HG03378 (cell line): ENCODE measurements at regions not wholly inside any gene's neighbourhood (a gene's known extent, or its start where the extent isn't known, plus 50 kb on each side); places are given as distances from the start of the nearest gene placed in this dataset.

ENCODE experiments used
- ATAC-seq: cut with Tn5 transposase; IDR thresholded peaks from one replicate; pipeline ENCODE4 v1.9.1; 2021; ENCODE audit warnings: mild to moderate bottlenecking, moderate library complexity; ENCODE audit not compliant: unreplicated experiment

DNA sequence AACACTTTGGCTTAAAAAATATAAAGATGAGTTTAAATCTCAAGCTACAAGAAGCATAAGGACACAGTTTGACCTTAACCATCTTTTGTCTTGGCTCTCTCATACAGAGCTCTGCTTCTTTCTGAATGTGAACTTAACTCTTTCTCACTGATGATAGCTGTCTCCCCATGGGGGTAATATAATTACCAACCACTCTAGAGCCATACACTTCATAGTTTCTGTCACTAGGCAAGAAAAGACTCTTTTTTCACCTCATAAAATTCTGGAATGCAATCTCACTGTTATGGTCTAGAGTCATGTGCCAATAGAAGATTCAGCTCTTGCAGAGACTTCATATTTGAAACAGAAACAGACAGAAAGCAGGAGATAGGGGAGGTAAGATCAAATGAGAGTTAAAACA is 481.7 kb upstream of the AGA start:
- no peak for ATAC-seq

DNA sequence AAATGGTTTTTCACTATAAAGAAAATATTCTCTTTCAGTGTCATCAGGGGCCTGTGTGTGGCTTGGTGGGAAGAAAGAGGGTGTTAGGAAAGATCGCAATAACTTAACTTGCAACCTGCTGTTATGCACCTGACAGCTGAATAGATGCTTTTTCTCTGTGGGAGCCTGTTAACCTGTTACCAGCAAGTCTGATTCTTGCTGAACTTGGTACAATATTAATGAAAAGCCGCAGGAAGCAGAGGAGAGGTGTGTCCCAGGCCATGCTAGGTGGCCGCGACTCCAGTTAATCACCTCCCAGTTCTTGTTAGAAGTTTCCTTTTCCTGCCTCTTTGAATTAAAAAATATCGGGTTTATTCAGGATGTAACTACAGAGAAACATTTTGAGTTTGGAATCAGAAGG is 494.8 kb upstream of the AGA start:
- ATAC-seq, result no peak

DNA sequence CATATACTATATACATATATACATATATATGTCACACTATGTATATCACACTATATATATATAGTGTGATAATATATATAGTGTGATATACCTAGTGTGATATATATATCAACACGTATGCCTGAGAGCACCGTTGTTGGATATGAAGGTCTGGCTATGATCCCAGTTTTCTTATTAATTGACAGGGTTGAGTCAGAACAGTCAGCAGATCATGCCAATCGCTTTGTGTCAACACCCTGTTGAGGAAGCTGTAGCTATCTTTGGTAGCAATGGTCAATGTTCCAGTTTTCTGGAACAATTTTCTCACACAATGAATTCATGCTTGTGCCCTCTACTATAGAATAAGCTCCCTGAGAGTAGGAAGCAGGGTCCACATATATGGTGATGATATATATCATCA is 496.0 kb upstream of the AGA start:
- no peak for ATAC-seq

DNA sequence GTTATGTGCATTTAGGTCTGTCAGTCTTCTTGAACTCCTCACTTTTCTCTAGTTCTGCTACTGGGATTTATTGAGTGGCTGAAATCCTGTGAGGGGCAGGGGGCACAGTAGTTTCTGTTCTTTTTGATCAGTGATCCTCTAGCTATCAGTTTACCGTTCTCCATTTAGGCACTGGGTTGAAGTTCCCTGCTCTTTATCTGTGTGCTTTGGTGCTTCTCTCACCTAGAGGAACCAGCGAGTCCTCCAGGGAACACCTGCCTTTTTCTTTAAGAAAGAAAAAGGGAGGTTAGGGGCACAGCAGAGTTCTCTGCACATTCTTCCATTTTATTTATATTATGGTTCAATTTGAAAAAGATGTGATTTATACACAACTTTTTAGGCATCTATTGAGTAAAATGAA is 503.0 kb upstream of the AGA start:
- no peak for ATAC-seq

DNA sequence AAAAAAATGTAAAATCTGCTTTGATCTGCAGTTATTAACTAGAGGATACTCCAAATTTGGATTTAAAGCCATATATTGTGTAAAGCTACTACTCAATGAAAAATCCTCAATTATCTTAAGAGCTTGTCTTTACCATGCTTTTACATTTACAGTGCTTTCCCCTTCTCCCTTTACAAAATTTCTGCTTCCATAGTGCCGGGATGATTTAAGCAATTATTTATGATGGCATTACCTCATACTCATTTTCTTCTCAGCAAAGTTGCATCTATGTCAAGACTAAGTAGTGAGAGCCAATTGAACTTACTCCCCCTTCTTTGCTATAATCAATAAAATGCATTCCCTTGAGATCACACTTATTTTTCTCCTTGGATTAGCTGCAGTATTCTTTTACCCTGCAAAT is 505.4 kb upstream of the AGA start:
- no peak for ATAC-seq

DNA sequence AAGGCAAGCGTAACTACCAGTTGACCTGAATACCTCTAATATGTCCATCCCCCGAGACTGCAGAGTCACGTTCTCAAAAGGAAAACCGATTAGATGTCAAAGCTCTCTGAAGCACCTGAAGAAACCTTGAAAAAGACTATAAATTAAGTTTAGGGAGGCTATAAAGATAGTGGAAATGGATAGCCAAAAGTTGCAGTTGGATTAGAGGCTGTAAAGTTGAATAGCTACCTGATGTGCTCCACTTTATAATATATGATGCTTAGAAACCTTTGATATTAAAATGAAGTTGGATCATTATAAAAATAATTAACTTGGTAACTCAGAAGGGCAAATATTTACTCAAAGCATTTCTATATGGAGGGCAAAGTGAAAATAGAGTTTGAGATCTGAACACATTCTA is 506.6 kb upstream of the AGA start:
- no peak for ATAC-seq

DNA sequence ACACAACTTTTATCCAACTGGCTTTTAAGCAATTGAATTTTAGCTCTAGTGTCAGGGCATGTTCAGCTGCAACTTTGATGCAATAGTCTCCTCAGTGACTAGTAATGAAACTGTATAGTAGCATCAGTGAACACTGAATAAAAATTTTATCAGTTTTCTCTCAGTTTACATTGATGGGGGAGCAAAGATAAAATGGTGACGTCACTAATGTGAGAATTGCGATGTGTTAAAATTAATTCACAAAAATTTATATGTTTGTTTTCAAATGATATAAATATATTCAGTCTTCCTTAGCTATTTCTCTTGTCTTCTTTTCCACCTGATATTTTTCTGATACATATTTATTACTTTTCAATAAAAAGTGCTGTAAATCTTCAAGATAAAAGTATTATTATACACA is 508.8 kb upstream of the AGA start:
- ATAC-seq, result no peak

DNA sequence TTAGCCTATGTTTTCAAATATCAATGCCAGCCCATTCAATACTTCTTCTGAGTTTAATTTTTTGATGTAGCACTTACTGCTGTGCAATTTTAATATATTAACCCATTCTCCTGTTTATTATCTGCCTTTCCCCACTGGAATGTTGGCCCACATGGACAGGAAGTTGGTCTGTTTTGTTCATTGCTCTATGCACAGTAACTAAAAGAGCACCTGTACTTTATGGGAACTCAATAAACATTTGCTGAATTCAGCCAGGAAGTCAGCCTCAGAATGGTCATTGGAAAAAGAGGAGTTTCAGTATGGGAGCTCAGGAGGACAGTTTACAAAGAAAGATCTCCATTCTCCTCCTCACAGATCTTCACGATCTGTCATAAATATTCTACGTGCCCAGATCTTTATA is 510.5 kb upstream of the AGA start:
- ATAC-seq, result no peak

DNA sequence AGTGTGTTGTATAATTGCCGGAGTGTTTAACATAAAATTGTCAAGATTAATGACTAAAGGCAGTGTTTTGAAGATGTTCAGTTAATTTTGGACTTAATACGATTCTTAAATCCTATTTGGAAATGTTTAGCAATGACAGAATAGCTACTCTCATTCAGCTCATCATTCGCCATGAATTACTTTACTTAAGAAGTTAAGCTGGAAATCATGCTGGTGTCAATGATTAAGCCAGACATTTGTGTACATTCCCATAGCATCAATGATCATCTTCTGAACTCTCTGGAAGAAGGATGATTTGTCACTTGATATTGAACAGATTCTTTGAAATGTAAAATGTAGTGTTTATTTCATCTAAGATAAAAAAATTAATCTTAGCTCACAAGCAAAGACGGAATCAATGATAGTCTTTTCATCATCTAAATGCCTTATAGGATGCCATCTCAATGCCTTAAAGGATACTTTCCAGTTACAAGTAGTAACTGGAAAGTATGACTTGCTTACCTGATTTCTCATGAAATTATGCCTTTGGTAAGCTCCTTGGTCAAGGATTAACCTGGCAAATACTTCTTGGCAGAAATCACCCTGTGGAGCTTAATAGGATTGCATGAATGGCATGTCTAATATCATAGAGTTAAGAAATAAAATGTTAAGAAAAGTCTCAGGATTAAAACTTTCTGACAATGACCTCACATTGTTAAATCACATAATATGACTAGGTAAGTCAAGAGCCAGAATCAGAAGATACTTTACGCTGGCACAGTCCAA is 515.5 kb upstream of the AGA start:
- ATAC-seq, result no peak

DNA sequence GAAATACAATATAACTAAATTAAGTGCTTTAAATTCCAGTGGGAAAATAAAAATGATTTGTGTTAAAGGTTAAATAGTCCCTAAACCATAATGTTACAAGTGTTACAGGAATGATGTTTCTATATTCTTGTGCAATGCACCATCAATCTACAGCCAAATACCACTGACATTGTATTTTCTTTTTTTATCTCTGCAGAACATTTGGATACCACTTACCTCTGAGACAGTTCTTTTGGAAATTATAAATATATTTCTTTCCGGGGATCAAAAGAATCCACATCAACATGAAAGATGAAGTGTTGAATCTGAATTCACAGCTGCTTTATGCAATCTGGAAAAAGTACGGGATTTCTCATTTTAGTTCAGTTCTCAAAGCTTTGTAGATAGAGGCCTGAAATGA is 518.3 kb upstream of the AGA start:
- ATAC-seq, result no peak

DNA sequence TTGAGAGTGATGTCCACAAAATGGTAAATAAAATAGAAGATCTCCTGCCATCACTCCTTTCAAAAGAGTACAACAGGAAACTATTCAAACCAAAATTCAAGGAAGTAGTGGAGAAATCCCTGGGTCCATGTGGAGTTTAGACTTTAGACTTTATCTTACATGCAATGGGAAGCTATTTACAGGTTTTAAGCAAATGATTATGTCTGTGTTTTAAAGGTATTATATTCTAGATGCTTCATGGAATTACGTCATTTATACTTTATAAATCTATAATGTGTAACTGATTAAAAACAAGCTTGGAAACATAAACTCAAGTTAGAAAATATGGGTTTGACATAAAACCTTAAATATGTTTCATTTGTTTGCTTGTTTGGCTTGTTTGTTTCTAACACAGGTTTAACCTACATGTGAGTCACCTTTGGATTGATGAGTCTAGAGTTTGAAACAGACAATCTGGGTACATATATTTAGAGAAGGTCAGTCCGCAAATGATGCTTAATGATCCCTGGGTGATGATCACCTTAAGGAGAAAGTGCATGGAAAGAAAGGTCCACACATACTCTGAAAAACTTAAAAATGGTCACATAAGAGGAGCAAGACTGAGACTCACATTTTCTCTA is 519.6 kb upstream of the AGA start:
- ATAC-seq, result no peak

DNA sequence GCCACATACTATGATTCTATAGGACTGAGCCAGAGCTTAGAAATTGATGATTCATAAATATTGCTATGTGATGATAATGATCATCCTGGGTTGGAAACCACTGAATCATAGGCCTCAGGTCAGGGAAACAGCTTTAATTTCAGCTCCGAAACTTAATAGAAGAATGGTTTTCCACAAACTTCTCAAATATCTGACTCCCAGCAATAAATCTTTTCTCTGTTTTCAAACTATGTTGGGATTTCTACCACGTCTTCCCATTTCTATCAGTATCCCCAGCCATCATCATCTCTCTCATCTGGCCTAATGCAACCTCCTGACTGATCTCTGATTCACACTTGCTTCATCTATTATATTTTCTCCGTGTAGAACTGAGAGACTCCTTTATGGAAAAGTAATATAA is 521.8 kb upstream of the AGA start:
- no peak for ATAC-seq

DNA sequence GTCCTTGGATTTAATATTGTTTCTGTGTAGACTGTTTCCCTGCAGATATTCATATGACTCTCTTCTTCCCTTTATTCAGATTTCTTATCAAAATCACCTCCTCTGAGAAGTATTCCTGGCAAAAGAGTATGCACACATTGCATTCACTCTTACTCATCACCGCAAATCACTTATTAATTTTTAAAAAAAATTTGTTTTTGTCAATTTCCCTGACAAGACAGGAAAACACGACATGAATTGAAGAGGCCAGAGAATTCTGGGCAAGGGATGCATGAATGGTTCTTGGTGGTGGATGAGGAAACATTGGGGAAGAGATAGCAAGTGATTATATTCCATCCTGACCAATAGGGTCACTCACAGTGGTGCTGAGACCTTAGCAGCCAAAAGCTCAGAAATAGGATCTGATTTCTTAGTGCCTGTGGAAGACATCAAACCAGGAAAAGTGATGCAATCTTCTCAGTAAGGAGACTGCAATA is 522.5 kb upstream of the AGA start:
- ATAC-seq, result no peak

DNA sequence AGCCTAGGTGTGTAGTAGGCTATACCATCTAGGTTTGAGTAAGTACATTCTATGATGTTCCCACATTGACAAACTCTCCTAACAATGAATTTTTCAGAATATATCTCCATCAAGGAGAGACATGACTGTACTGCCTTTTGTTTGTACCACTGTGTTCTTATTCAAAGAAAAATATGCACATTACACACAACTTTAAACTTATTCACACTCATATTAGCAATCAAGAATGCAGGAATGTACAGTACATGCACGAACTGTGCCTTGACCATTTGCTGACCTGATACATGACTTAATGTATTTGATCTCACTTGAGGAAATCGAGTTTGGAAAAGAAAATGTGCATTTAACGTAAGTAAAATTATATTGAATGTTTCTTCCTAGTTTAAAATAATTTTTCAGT is 525.1 kb upstream of the AGA start:
- no peak for ATAC-seq

DNA sequence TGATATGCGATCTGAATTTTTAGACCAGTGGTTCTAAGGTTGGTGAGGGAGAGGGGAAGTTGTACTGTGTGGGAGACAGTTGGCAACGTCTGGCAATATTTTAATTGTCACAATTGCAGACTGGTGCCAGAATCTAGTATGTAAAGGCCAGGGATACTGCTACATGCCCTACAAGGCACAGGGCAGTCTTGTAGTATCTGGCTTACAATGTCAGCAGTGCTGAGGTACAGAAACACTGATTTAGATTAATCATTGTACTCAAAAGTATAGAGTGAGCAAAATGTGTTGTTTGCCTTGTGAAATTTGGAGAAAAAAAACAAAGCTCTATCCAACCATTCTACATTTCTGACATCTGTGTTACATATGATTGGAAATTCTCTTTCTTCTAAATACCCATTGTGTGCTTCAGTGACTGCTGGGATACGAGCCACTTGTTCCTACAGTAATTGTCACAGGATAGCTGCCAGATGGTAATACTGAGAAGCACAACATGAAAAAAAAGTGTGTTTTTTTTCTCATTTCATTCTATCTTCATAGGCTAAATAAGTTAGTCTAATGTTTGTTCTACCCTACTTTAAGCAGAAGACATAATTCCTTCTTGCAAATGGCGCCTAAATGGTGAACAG is 526.7 kb upstream of the AGA start:
- no peak for ATAC-seq

DNA sequence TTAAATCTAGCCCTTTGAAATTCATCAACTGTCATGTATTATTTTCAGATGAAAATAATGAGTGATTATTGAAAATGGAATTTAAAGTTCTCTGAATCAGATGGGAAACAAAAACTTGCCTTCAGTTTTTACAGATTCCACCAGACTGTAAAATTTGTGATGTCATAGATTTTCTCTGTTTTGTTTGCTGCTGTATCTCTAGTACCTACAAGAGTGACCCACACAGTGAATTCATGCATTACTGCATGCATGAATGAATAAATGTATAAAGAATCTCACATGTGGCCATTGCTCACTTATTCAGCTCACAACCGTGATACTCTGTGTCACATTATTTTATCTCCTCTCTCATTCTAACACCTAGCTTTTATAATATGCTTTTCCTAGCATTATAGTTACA is 532.2 kb upstream of the AGA start:
- ATAC-seq, result no peak

DNA sequence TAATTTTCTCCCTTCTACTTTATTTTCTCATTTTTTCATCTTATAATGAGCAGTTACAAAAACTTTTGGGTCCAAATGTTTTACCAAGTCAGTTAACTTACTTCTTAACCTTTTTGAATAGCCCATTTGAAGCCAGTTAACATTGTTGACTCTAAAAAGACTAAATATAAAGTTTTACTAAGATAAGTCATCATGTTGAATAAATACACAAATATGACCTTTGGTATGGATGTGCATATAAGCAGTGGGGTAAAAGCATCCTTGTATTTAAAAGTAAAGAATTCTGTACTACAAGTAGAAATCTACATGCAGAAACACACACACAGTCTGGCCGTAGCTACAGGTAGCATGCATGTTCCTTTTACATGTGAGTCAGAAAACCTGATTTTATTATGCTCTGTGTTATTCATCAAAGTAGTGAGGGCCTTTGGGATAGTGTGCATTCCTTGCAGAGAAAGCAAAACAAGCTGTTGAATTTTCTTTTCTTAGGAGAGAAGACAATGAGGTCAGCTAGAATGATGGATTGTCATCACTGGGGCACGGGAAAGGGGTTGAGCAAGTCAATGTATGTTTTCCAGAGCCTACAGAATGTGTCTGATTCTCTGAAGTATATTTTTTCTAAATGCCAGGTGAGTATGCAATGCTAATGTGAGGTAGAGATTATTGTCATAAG is 533.2 kb upstream of the AGA start:
- no peak for ATAC-seq

DNA sequence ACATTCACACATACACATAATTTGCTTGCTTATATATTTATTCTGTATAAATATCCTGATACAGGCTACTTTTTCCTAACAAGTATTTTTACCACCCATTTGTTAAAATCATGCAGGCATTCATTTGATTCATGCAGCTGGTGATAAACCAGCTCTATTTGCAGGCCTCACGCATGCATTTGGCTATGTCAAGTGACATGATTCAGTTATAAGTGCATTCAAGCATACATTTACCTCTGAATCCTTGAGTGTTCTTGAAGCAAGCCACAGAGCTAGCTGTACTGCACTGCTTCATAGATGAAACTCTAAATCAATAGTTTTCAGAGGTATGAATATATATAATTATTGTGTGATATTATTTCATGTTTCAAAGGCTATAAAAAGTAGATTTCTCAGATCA is 544.0 kb upstream of the AGA start:
- ATAC-seq, result no peak

DNA sequence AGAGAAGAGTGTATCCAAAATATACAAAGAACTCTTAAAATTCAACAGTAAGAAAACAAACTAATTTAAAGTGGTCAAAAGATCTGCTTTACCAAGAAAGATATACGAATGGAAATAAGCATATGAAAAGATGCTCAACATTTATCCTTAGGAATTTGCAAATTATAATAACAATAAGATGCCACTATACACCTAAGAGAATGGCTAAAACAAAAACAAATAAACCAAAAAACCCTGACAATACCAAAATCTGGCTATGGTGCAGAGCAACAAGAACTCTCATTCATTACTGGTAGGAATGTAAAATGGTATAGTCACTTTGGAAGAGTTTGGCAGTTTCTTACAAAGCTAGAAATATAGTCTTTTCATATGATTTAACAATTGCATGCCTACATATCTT is 545.7 kb upstream of the AGA start:
- no peak for ATAC-seq

DNA sequence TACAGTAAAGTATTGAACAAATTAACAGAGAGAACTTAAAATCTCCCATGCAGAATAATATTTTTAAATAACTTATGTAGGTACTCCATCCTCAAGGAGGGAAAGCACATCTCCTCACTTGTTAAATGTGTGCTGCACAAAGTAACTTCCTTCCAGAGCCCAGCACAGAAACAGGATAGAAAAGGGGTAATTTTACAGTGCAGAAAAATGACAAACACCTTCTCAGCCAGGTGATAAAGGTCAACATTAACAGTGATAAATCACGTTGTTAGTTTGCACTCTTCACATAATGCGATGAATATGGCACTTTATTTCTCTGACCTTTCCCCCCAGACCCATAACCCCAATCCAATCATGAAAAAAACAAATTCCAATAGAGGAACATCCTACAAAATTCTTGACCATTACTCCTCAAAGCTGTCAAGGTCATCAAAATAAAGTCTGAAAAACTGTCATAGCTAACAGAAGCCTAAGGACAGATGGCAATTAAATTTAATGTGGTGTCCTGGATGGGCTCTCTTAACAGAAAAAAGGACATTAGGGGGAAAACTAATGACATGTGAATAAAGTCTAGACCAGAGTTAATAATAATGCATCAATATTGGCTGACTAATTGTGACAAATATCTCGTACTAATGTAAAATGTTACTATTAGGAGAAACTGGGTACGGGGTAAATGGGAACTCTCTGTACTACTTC is 547.4 kb upstream of the AGA start:
- ATAC-seq, result no peak

DNA sequence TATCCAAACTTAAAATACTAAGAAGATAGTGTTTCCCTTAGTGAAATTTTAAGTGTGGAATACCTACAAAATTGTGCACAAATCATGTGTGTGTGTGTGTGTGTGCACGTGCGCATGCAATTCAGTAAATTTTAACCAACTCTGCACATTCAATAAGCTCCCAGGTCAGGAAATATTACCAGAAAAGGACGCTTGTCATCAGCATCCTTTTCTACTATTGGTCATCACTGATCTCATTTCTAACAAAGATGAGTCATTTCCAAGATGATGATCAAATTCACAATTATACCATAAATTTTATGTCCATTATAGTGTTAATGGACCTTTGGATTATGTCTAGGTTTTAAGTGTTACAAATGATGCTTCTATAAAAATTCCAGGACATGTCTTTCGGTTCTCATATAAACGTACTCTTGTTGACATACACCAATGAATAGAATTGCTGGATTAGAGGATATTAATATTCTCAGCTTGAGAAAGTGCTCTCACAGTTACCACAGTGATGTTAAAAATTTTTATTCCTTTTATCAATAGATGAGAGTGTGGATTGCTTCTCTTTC is 560.9 kb upstream of the AGA start:
- ATAC-seq, result no peak
